Cardiac fibroblast (primary cell): ENCODE measurements at regions not wholly inside any gene's neighbourhood (a gene's known extent, or its start where the extent isn't known, plus 50 kb on each side); places are given as distances from the start of the nearest gene placed in this dataset.
A peak's percentile ranks its signal among the peaks of the same experiment; 100 is the strongest.

Experiments used
- DNase-seq, 2 donors: peaks; one replicate each; pipeline versions ENCODE4 v3.0.0 to v3.0.0-alpha.2; 2010; ENCODE audit warnings: low read depth in 2 of 2
- H3K4me3 ChIP-seq, 2 donors: replicated peaks in 1 of 2; 1 replicate in 1 of 2; 2 replicates in 1 of 2; pipeline ENCODE4 v1.5.1; 2011; ENCODE audit warnings: low read depth in 2 of 2, low read length in 2 of 2, mild to moderate bottlenecking in 2 of 2, moderate library complexity in 1 of 2
- TF ChIP-seq, protein P1 (sequence below): IDR thresholded peaks from one replicate; pipeline ENCODE4 v1.5.1; 2011; ENCODE audit warnings: low read depth, mild to moderate bottlenecking, low read length, inconsistent platforms

DNA sequence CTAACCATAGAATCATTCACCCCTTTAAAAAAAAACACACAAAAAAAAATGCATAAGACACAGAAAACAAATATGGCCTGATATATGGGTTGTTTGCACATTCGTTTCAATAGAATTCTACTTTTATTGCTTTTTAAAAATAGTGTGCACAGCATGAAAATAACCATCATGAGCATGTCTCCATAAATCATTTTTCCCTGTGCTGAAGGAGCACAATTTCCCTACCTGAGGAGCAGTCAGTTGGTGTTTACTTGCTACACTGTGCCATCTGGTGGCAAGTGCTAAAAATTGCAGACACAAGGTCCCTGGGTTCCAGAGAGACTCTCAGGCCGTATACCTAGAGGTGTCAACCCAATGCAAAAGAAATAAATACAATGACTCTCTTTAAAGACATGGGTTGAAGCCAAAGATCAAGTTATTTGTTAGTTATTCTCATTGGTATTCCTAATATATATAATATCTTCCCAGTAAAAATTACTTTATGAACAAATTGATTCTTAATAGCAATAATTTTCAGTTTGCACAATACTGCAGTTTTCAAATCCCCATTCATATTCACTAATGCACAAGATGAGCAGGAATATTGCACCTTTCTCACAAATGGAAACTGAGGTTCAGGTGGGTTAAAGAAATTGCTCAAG is 551.4 kb downstream of the IQCM start:
- peak; percentile 70 to 75 for DNase-seq
- TF ChIP-seq, protein P1, sequence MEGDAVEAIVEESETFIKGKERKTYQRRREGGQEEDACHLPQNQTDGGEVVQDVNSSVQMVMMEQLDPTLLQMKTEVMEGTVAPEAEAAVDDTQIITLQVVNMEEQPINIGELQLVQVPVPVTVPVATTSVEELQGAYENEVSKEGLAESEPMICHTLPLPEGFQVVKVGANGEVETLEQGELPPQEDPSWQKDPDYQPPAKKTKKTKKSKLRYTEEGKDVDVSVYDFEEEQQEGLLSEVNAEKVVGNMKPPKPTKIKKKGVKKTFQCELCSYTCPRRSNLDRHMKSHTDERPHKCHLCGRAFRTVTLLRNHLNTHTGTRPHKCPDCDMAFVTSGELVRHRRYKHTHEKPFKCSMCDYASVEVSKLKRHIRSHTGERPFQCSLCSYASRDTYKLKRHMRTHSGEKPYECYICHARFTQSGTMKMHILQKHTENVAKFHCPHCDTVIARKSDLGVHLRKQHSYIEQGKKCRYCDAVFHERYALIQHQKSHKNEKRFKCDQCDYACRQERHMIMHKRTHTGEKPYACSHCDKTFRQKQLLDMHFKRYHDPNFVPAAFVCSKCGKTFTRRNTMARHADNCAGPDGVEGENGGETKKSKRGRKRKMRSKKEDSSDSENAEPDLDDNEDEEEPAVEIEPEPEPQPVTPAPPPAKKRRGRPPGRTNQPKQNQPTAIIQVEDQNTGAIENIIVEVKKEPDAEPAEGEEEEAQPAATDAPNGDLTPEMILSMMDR = peak; percentile 72
- H3K4me3 ChIP-seq = no peak overlapping the region

GRCh38 chr4:149248191-149248764 is 567.4 kb downstream of the IQCM start:
- H3K4me3 ChIP-seq = no peak overlapping the region
- no peak for DNase-seq
- TF ChIP-seq, protein P1 = no peak

DNA sequence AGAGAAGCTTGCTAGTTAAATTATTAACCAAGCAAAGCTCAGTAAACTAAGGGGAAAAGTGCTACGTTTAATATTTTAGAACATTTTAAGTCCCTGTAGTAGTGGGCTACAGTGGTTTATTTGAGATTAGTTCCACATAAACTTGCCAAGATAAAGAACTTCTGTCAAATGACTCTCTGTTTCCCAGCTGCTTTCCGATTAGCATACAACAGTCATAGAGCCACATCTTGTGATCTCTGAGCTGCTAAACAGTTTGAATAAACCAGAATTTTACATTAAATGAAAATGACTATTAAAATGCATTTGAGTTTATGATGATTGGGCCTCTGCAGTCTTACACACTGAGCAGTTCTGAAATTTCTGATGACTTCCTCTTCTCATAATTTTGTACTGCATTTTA is 568.5 kb downstream of the IQCM start:
- no peak for DNase-seq
- no peak overlapping the region for H3K4me3 ChIP-seq
- TF ChIP-seq, protein P1 = no peak

DNA sequence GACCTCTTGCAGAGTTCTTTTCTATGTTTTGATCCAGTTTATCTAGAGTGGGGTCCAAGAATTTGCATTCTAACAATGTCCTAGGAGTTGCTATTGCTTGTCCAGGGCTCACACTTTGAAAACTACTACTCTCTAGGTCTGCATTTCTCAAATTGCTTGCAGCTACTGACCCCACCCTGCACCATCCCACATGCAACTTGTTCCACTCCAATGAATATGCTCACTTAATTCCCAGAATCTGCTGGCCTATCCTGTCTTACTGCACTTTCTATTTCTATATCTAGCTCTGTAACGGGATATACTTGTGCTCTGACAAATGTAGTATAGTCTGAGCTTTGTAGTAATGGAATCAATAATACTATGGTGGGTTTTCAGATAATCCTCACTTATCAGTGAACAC is 570.3 kb downstream of the IQCM start:
- no peak overlapping the region for H3K4me3 ChIP-seq
- DNase-seq = no peak
- TF ChIP-seq, protein P1 = no peak

- no peak overlapping the region for H3K4me3 ChIP-seq
- TF ChIP-seq, protein P1 = no peak
- DNase-seq = no peak
These were observed 577.5 kb downstream of the IQCM start for GRCh38 chr4:149238097-149238496.

- no peak for DNase-seq
- TF ChIP-seq, protein P1 = no peak
- no peak overlapping the region for H3K4me3 ChIP-seq
These were observed 580.8 kb downstream of the IQCM start for GRCh38 chr4:149234798-149235197.
